ENCODE measurements at regions not wholly inside any gene's neighbourhood (a gene's known extent, or its start where the extent isn't known, plus 50 kb on each side); places are given as distances from the start of the nearest gene placed in this dataset.

DNA sequence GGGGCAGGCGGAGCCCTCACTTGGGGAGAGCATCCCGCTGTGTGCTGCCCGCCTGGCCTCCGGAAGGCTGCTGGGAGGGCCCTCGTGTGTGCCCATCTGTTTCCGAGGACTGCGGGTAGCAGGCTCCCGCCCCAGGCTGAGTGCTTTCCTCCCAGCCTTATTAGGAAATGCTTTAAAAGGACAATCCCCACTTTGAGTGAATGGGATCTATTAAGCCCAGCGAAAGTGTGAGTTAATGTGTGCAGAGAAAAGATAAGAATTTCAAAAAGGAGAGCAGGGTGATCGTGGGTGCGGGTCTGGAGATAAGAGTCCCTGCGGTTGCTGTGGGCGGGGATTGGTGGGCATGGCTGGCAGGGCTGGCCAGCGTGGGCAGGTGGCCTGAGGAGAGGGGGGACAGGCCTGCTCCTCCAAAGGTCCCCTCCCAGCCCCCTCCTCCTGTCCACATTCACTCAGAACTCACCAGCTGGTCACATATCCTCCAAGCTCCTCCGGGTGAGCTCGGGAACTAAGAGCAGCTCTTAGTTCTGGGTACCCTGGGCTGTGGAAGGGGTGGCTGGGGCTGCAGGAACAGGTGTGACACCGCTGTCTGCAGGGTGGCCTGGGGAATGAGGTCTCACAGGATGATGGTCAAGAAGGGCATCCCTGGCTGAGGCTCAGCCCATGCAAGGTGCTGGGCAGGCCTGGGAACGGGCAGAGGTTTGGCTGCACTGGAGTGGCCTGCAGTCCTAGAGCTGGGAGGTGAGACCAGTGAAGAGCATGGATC, 1260.3 kb downstream of the BRD1 start:
- H3K9me3 ChIP-seq: peaks cover 0 to 22% (median 0%) of the 10 kb centered on the region in 4 donors
- H3K36me3 ChIP-seq: no peaks in the 10 kb centered on the region
- H3K27me3 ChIP-seq: no peaks in the 10 kb centered on the region
- H3K4me1 ChIP-seq: peaks cover 0 to 14% (median 0%) of the 10 kb centered on the region in 4 donors
- WGBS, 2 donors: 30 to 35% methylated on average over 17 to 18 of the region's 18 CpGs
- no peak for TF ChIP-seq POLR2A (IDR thresholded peaks at IDR 0.05)
- no peak for TF ChIP-seq EP300 (IDR thresholded peaks at IDR 0.05)
- TF ChIP-seq, protein P1, sequence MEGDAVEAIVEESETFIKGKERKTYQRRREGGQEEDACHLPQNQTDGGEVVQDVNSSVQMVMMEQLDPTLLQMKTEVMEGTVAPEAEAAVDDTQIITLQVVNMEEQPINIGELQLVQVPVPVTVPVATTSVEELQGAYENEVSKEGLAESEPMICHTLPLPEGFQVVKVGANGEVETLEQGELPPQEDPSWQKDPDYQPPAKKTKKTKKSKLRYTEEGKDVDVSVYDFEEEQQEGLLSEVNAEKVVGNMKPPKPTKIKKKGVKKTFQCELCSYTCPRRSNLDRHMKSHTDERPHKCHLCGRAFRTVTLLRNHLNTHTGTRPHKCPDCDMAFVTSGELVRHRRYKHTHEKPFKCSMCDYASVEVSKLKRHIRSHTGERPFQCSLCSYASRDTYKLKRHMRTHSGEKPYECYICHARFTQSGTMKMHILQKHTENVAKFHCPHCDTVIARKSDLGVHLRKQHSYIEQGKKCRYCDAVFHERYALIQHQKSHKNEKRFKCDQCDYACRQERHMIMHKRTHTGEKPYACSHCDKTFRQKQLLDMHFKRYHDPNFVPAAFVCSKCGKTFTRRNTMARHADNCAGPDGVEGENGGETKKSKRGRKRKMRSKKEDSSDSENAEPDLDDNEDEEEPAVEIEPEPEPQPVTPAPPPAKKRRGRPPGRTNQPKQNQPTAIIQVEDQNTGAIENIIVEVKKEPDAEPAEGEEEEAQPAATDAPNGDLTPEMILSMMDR (IDR thresholded peaks at IDR 0.05): no peak
- H3K27ac ChIP-seq: peak overlapping the region in 1 of 4 donors; percentile 71
- no peak for DNase-seq (ENCODE audit: low spot score in 2 of 2)
- H3K4me3 ChIP-seq: peak overlapping the region in 2 of 4 donors; percentile 15 to 25

DNA sequence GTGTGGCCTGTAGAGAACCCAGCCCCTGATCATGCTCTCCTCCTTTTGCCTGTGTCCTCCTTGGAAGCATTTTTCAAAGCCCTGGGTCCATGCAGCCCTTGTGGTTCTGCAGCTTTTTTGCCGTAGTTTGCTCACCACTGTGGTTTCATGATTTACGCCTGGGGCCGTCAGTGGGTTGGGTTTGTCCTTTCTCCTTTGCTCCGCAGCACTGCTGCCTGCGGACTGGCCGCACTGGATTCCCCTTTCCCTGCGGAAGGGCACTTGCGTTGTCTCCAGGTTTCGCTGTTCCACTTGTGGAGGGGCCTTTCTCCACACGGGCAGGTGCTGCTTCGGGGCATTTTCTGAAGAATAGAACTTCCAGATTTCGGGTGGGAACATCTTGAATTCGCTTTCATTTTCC, 1260.9 kb downstream of the BRD1 start:
- H3K36me3 ChIP-seq: no peaks in the 10 kb centered on the region
- H3K27ac ChIP-seq: peak overlapping the region in 1 of 4 donors; percentile 71
- H3K4me1 ChIP-seq: peaks cover 0 to 17% (median 0%) of the 10 kb centered on the region in 4 donors
- H3K9me3 ChIP-seq: peaks cover 0 to 21% (median 0%) of the 10 kb centered on the region in 4 donors
- TF ChIP-seq EP300 (IDR thresholded peaks at IDR 0.05) (no peak), POLR2A (IDR thresholded peaks at IDR 0.05) (no peak)
- TF ChIP-seq, protein P1 (IDR thresholded peaks at IDR 0.05): no peak
- 38 to 41% methylated on average over 13 of the region's 13 CpGs for WGBS, 2 donors
- DNase-seq (ENCODE audit: low spot score in 2 of 2): no peak
- peak overlapping the region in 2 of 4 donors; percentile 15 to 25 for H3K4me3 ChIP-seq
- no peaks in the 10 kb centered on the region for H3K27me3 ChIP-seq

DNA sequence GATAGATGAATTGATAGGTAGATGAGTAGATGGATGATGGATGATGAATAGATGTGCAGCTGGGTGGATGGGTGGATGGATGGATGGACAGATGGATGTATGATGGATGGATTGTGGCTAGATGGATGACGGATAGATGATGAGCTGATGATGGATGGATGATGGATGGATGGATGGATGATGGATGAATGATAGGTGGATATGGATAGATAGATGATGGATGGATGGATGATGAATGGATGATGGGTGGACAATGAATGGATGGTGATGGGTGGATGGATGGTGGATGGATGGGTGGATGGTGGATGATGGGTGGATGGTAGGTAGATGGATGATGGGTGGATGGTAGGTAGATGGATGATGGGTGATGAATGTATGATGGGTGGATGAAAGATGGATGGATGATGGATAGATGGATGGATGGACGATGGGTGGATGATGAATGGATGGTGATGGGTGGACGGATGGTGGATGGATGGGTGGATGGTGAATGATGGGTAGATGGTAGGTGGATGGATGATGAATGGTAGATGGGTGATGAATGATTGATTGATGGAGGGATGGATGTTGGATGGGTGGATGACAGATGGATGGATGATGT, 1261.7 kb downstream of the BRD1 start:
- TF ChIP-seq POLR2A (IDR thresholded peaks at IDR 0.05): no peak
- TF ChIP-seq, protein P1 (IDR thresholded peaks at IDR 0.05): no peak
- no peak for TF ChIP-seq EP300 (IDR thresholded peaks at IDR 0.05)
- H3K4me3 ChIP-seq: no peak overlapping the region
- DNase-seq (ENCODE audit: low spot score in 2 of 2): no peak
- H3K9me3 ChIP-seq: peaks cover 0 to 15% (median 0%) of the 10 kb centered on the region in 4 donors
- no peak overlapping the region for H3K27ac ChIP-seq
- H3K4me1 ChIP-seq: peaks cover 0 to 23% (median 0%) of the 10 kb centered on the region in 4 donors
- H3K36me3 ChIP-seq: no peaks in the 10 kb centered on the region
- 97% methylated on average over 3 of the region's 3 CpGs for WGBS, 2 donors
- H3K27me3 ChIP-seq: no peaks in the 10 kb centered on the region

DNA sequence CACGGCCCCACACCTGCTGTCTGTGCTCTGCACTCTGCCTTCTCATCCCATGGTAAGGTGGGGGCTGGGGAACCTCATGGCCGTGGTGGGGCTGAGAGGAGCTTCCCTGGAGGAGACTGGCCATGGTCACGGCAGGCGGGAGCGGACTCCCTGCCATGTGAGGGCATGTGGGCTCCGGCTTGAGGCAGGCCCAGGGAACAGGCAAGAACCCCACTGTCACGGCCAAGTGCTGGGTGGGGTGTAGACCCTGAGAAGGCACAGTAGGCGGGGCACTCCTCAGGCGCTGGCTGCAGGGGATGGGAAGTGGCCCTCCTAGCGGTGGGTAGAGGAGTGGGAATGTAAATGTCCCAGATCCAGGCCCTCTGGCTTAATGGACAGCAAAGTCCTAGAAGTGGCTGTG, 1262.7 kb downstream of the BRD1 start:
- Histone ChIP-seq H3K36me3 (no peaks in the 10 kb centered on the region), H3K27ac (no peak overlapping the region), H3K27me3 (no peaks in the 10 kb centered on the region), H3K9me3 (peaks cover 0 to 5% (median 0%) of the 10 kb centered on the region in 4 donors), H3K4me3 (no peak overlapping the region), H3K4me1 (peaks cover 0 to 24% (median 0%) of the 10 kb centered on the region in 4 donors)
- no peak for DNase-seq (ENCODE audit: low spot score in 2 of 2)
- WGBS, 2 donors: 91 to 94% methylated on average over 9 to 10 of the region's 10 CpGs
- TF ChIP-seq EP300 (IDR thresholded peaks at IDR 0.05) (no peak), POLR2A (IDR thresholded peaks at IDR 0.05) (no peak)
- TF ChIP-seq, protein P1 (IDR thresholded peaks at IDR 0.05): no peak

DNA sequence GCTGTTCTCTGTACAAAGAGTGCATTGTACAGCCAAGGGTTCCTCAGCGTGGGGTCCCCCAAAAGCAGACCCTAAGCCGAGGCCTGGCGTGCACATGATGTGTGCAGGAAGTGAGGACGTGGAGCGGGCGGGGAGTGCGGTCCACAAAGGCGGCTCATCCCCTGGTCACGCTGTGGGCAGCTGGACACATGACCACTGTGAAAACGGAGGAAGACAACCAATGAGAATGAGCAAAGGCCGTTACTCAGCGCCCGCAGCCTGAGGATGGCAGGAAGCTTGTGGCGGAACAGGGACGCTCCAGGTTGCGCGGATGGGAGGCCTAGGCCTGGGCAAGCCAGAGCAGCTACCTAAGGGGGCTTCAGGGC, 1263.7 kb downstream of the BRD1 start:
- 86 to 90% methylated on average over 17 of the region's 17 CpGs for WGBS, 2 donors
- peaks cover 0 to 24% (median 0%) of the 10 kb centered on the region in 4 donors for H3K4me1 ChIP-seq
- no peak for DNase-seq (ENCODE audit: low spot score in 2 of 2)
- H3K9me3 ChIP-seq: no peaks in the 10 kb centered on the region
- TF ChIP-seq EP300 (IDR thresholded peaks at IDR 0.05): no peak
- TF ChIP-seq POLR2A (IDR thresholded peaks at IDR 0.05): no peak
- TF ChIP-seq, protein P1 (IDR thresholded peaks at IDR 0.05): no peak
- H3K27ac ChIP-seq: peak overlapping the region in 2 of 4 donors; percentile 25 to 82
- no peak overlapping the region for H3K4me3 ChIP-seq
- H3K27me3 ChIP-seq: no peaks in the 10 kb centered on the region
- no peaks in the 10 kb centered on the region for H3K36me3 ChIP-seq

All from tibial nerve (tissue), 4 donors.